ENCODE measurements at regions not wholly inside any gene's neighbourhood (a gene's known extent, or its start where the extent isn't known, plus 50 kb on each side); places are given as distances from the start of the nearest gene placed in this dataset. TPM values are rescaled to one million over a fixed set of nuclear protein-coding genes. Genes with fewer than 3 reads are reported as not detected.

DNA sequence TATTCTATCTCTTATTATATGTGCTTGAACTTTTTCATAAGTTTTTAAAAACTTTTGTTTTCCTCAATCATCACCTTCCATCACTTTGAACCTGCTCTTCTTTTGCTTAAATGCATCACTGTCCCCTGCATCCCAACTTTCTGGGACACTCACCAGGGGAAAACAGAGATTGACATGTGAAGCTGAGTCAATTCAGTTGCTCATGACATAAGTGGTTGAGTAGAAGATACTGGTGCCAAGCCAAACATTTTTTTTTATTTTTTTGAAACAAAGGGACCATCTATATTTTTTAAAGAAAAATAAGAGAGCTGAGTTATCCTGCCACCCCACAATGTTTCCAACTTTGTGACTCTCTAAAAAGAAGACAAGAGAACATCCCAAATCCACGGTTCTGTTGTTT lies 61.8 kb upstream of the AHR start:
- Histone ChIP-seq H3K27me3 (ENCODE audit: control insufficient read depth, insufficient read depth, low read length) (no peaks in the 10 kb centered on the region), H3K27ac (ENCODE audit: low read depth, low read length) (no peak overlapping the region), H3K36me3 (ENCODE audit: control insufficient read depth, insufficient read depth, low read length) (no peaks in the 10 kb centered on the region), H3K4me3 (ENCODE audit: low read depth, low read length) (no peak overlapping the region), H3K4me1 (ENCODE audit: control insufficient read depth, insufficient read depth, low read length) (no peaks in the 10 kb centered on the region), H3K9me3 (ENCODE audit: control insufficient read depth, insufficient read depth, low read length) (no peaks in the 10 kb centered on the region)
- no peak for DNase-seq (ENCODE audit: low read depth in 4 of 6, low spot score in 6 of 6)
- WGBS (ENCODE audit: insufficient coverage): 100% methylated on average over 1 of the region's 1 CpG

- H3K36me3 ChIP-seq (ENCODE audit: control insufficient read depth, insufficient read depth, low read length): no peaks in the 10 kb centered on the region
- no peak for DNase-seq (ENCODE audit: low read depth in 4 of 6, low spot score in 6 of 6)
- no peaks in the 10 kb centered on the region for H3K9me3 ChIP-seq (ENCODE audit: control insufficient read depth, insufficient read depth, low read length)
- H3K27ac ChIP-seq (ENCODE audit: low read depth, low read length): no peak overlapping the region
- no CpG with 5 or more reads among the region's 1 CpG for whole genome bisulfite sequencing (ENCODE audit: insufficient coverage)
- H3K4me1 ChIP-seq (ENCODE audit: control insufficient read depth, insufficient read depth, low read length): no peaks in the 10 kb centered on the region
- H3K27me3 ChIP-seq (ENCODE audit: control insufficient read depth, insufficient read depth, low read length): no peaks in the 10 kb centered on the region
- no peak overlapping the region for H3K4me3 ChIP-seq (ENCODE audit: low read depth, low read length)
Observed at GRCh38 chr7:17239046-17239445, 59.4 kb upstream of the AHR start.

GRCh38 chr7:17239683-17240521 lies 58.5 kb upstream of the AHR start:
- no peaks in the 10 kb centered on the region for H3K4me1 ChIP-seq (ENCODE audit: control insufficient read depth, insufficient read depth, low read length)
- H3K27me3 ChIP-seq (ENCODE audit: control insufficient read depth, insufficient read depth, low read length): no peaks in the 10 kb centered on the region
- no peaks in the 10 kb centered on the region for H3K9me3 ChIP-seq (ENCODE audit: control insufficient read depth, insufficient read depth, low read length)
- H3K36me3 ChIP-seq (ENCODE audit: control insufficient read depth, insufficient read depth, low read length): no peaks in the 10 kb centered on the region
- WGBS (ENCODE audit: insufficient coverage): 94% methylated on average over 3 of the region's 7 CpGs
- H3K27ac ChIP-seq (ENCODE audit: low read depth, low read length): no peak overlapping the region
- no peak overlapping the region for H3K4me3 ChIP-seq (ENCODE audit: low read depth, low read length)
- DNase-seq (ENCODE audit: low read depth in 4 of 6, low spot score in 6 of 6): no peak

GRCh38 chr7:17242504-17242903 lies 55.9 kb upstream of the AHR start:
- Histone ChIP-seq H3K36me3 (ENCODE audit: control insufficient read depth, insufficient read depth, low read length) (no peaks in the 10 kb centered on the region), H3K9me3 (ENCODE audit: control insufficient read depth, insufficient read depth, low read length) (no peaks in the 10 kb centered on the region), H3K27ac (ENCODE audit: low read depth, low read length) (no peak overlapping the region), H3K27me3 (ENCODE audit: control insufficient read depth, insufficient read depth, low read length) (no peaks in the 10 kb centered on the region), H3K4me1 (ENCODE audit: control insufficient read depth, insufficient read depth, low read length) (no peaks in the 10 kb centered on the region), H3K4me3 (ENCODE audit: low read depth, low read length) (no peak overlapping the region)
- no peak for DNase-seq (ENCODE audit: low read depth in 4 of 6, low spot score in 6 of 6)
- WGBS (ENCODE audit: insufficient coverage): no CpG with 5 or more reads among the region's 4 CpGs

GRCh38 chr7:17244786-17245185 lies 53.7 kb upstream of the AHR start:
- DNase-seq (ENCODE audit: low read depth in 4 of 6, low spot score in 6 of 6): no peak
- Histone ChIP-seq H3K36me3 (ENCODE audit: control insufficient read depth, insufficient read depth, low read length) (no peaks in the 10 kb centered on the region), H3K27me3 (ENCODE audit: control insufficient read depth, insufficient read depth, low read length) (no peaks in the 10 kb centered on the region), H3K9me3 (ENCODE audit: control insufficient read depth, insufficient read depth, low read length) (no peaks in the 10 kb centered on the region), H3K27ac (ENCODE audit: low read depth, low read length) (no peak overlapping the region), H3K4me1 (ENCODE audit: control insufficient read depth, insufficient read depth, low read length) (no peaks in the 10 kb centered on the region), H3K4me3 (ENCODE audit: low read depth, low read length) (no peak overlapping the region)
- WGBS (ENCODE audit: insufficient coverage): no CpG with 5 or more reads among the region's 2 CpGs

- 98% methylated on average over 5 of the region's 6 CpGs for WGBS (ENCODE audit: insufficient coverage)
- Histone ChIP-seq H3K4me1 (ENCODE audit: control insufficient read depth, insufficient read depth, low read length) (no peaks in the 10 kb centered on the region), H3K4me3 (ENCODE audit: low read depth, low read length) (no peak overlapping the region), H3K27ac (ENCODE audit: low read depth, low read length) (no peak overlapping the region), H3K36me3 (ENCODE audit: control insufficient read depth, insufficient read depth, low read length) (no peaks in the 10 kb centered on the region), H3K9me3 (ENCODE audit: control insufficient read depth, insufficient read depth, low read length) (no peaks in the 10 kb centered on the region), H3K27me3 (ENCODE audit: control insufficient read depth, insufficient read depth, low read length) (no peaks in the 10 kb centered on the region)
- DNase-seq (ENCODE audit: low read depth in 4 of 6, low spot score in 6 of 6): no peak
Observed at GRCh38 chr7:17247357-17247756, 51.1 kb upstream of the AHR start.

- H3K27me3 ChIP-seq (ENCODE audit: control insufficient read depth, insufficient read depth, low read length): no peaks in the 10 kb centered on the region
- H3K4me3 ChIP-seq (ENCODE audit: low read depth, low read length): no peak overlapping the region
- no peak for DNase-seq (ENCODE audit: low read depth in 4 of 6, low spot score in 6 of 6)
- no peak overlapping the region for H3K27ac ChIP-seq (ENCODE audit: low read depth, low read length)
- WGBS (ENCODE audit: insufficient coverage): no CpG with 5 or more reads among the region's 2 CpGs
- H3K9me3 ChIP-seq (ENCODE audit: control insufficient read depth, insufficient read depth, low read length): no peaks in the 10 kb centered on the region
- no peaks in the 10 kb centered on the region for H3K4me1 ChIP-seq (ENCODE audit: control insufficient read depth, insufficient read depth, low read length)
- H3K36me3 ChIP-seq (ENCODE audit: control insufficient read depth, insufficient read depth, low read length): no peaks in the 10 kb centered on the region
Observed at GRCh38 chr7:17248527-17248926, 49.9 kb upstream of the AHR start.

Small RNAs in the stretch of these regions (small RNA-seq; reads per million reads assigned to genes)
- gene RF00017 (ENCODE audit: low replicate concordance): not detected

Measured in spinal cord (tissue), 10 donors.